ENCODE measurements at regions not wholly inside any gene's neighbourhood (a gene's known extent, or its start where the extent isn't known, plus 50 kb on each side); places are given as distances from the start of the nearest gene placed in this dataset.

DNA sequence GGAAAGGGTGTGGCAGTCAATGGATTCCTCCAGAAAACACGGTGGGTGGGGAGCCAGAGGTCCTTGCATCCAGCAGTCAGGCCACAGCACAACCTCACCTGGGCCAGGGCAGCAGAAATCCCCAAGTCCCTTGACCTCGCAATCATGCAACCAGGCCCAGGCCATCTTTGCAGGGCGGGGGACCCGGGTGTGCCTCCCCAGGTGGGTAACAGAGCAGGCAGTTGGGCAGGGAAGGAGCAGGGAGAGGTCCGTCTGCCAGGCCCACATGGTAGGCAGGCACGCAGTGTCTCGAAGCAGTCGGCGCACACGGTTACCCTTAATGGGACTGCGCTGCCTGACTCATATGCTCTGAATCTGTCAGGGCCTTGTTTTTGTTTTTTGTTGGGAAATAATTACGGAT lies 153.0 kb downstream of the RBFOX3 start:
- TF ChIP-seq, protein P1, sequence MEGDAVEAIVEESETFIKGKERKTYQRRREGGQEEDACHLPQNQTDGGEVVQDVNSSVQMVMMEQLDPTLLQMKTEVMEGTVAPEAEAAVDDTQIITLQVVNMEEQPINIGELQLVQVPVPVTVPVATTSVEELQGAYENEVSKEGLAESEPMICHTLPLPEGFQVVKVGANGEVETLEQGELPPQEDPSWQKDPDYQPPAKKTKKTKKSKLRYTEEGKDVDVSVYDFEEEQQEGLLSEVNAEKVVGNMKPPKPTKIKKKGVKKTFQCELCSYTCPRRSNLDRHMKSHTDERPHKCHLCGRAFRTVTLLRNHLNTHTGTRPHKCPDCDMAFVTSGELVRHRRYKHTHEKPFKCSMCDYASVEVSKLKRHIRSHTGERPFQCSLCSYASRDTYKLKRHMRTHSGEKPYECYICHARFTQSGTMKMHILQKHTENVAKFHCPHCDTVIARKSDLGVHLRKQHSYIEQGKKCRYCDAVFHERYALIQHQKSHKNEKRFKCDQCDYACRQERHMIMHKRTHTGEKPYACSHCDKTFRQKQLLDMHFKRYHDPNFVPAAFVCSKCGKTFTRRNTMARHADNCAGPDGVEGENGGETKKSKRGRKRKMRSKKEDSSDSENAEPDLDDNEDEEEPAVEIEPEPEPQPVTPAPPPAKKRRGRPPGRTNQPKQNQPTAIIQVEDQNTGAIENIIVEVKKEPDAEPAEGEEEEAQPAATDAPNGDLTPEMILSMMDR (optimal IDR thresholded peaks at IDR 0.05 in 1 of 3, IDR thresholded peaks at IDR 0.05 in 1 of 3, conservative IDR thresholded peaks at IDR 0.05 in 1 of 3; ENCODE audit: extremely low read depth in 1 of 3, insufficient read depth in 2 of 3, low read length in 3 of 3) = no peak
- TF ChIP-seq EZH2 (IDR thresholded peaks at IDR 0.05; ENCODE audit: low read length) = no peak

Data from keratinocyte (primary cell).